ENCODE measurements at regions not wholly inside any gene's neighbourhood (a gene's known extent, or its start where the extent isn't known, plus 50 kb on each side); places are given as distances from the start of the nearest gene placed in this dataset.

DNA sequence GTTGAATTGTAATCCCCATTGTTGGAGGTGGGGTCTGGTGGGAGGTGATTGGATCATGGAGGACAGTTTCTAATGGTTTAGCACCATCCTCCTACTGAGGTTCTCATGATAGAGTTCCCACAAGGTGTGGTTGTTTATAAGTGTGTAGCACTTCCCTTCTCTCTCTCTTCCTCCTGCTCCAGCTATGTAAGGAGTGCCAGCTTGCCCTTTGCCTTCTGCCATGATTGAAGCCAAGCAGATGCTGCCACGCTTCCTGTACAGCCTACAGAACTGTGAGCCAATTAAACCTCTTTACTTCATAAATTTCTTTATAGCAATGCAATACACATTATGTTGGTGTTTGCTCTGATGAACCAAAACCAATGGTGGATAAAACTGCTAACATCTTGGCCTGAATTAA lies 238.2 kb downstream of the EFNB2 start:
- DNase-seq (ENCODE audit: low spot score), result no peak

DNA sequence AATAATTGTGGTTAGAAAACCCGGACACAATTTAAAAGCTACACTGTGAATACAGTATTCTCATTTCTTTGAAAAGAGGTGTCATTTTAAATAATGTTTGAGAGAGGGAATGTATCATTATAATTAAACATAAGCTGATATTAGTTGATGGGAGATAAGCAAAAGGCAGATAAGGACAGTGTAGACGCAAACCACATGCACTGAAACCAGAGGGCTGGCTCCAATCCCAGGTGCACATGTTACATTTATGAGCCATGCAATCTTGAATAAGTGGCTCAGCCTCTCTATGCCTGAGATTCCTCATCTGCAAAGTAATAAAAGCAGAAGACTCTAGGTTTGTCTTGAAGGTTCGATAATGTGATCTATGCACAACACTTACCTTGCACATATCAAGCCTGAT lies 238.7 kb downstream of the EFNB2 start:
- no peak for DNase-seq (ENCODE audit: low spot score)

DNA sequence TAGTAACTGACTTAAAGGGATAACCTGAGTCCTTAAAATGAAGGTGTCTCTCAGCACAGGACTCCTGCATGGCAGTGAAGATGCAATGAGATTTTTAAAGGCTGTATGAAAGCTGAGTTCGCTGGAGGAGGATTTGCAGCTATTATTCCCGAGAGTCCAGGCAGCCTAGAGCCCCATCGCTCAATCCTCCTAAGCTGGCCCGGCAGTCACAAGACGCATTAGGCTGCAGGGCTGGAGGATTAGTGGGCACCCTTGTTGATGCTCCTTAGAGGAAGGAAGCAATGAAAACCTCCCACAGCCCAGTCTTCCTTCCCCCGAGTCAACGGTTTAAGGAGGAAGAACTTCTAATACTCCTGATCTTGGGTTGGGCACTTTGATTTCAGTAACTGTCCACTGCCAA lies 239.5 kb downstream of the EFNB2 start:
- no peak for DNase-seq (ENCODE audit: low spot score)

DNA sequence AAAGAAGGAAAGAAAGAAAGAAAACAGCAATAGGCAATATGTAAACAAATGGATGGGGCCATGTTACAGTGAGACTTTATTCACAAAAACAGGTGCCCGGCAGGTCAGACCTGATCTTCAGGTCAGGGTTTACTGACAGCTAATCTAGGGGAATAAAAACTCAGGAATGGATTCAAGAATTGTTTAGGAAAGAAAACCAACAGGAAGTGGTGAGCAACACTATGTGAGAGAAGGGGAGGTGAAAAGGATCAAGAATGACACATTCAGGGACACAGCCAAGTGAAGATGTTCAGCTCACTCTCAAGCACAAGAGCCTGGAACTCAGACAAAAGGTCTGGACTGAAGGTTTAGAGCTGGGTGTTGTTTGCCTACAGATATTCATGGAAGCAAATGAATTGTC lies 244.5 kb downstream of the EFNB2 start:
- peak; percentile 72 for DNase-seq (ENCODE audit: low spot score)

DNA sequence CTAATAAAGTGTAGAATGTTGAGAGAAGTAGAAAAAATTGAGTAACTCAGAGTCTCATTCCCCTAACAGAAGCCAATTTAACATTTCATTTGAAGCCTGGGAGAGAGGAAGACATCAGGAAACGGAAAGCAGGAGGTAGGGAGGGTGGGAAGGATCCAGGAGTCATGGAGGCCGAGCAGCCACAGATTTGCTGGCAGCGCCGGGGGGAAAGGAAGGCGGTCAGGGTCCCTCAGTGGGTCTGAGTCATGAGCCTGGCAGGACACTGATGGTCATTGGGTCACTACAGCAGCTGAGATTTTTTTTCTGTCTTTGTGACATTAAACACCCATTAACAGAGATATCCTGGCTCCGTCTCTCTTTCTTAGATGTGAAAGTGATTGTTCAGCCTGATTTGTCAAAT lies 248.1 kb downstream of the EFNB2 start:
- DNase-seq (ENCODE audit: low spot score), result no peak

DNA sequence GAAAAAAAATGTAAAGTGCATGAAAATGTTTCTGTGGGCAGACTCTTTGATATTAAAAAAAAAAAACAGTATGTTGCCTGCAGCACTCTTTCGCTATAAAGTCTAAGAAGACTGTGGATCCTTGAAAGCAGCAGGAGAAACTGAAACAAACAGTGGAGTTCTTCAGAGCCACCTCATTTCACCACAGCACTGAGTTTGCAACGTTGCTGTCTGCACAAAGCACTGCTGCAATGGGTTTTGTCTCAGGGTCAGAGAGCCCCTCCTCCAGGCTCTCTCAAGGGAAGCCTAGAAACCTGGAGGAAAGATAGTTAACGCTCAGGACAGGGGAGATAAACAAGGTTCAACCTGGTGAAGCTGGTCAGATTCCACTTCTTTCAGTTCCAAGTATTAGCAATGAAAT lies 248.7 kb downstream of the EFNB2 start:
- DNase-seq (ENCODE audit: low spot score), result no peak

DNA sequence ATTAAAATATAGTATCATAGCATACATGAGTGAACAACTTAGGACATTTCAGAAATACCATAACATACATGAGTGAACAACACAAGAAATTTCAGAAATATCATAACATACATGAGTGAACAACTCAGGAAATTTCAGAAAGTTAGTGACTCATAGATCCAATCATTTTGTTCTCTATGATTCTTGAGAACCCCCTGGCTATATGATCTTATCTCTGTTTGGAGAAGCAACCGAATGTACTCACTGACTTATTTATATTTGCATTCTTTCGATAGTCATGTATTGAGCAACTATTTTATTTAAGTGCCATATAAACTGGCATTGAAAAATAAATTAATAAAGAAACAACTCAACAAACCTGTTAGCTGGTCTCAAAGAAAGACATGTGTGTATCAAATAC lies 251.1 kb downstream of the EFNB2 start:
- DNase-seq (ENCODE audit: low spot score), result no peak

DNA sequence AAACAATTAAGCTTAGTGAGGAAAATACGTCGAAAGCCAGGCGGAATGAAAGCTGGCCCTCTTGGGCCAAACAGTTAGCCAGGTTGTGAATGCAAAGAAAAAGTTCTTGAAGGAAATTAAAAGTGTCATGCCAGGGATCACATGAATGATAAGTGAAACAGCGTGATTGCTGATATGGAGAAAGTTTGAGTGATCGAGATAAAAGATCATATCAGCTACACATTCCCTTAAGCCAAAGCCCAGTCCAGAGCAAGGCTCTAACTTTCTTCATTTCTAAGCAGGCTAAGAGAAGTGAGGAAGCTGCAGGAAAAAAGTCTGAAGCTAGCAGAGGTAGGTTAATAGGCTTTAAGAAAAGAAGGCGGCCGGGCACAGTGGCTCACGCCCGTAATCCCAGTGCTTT lies 254.0 kb downstream of the EFNB2 start:
- no peak for DNase-seq (ENCODE audit: low spot score)

DNA sequence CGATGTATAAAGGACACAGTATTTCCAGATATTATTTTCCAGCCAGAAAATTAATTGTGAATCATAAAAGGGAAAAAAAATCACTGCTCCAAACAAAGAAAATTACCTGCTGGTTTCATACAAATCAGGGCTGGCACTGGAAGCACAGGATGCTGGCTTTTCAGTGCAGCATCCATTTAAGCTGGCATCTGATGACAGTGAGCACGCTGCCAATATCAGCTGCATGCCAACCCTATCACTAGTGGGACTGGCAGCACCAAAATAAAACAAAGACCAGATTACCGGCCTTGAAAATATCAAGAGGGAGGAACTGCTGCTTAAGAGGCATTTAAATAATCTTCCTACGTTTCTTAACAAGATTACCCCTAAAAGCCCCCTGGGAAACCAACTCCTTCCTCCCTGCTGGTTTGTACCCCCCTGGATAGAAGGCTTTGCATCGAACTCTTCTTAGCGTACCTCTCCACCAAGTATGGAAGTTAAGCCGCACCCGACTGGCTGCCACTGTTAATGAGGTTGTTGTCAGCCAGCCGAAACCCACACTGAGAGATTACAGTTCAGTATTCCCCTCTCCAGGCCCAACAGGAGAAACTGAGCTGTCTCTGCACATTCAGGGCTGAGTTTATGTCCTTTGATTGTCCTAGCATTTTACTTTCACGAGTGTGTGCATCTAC lies 257.8 kb downstream of the EFNB2 start:
- DNase-seq (ENCODE audit: low spot score), result no peak

DNA sequence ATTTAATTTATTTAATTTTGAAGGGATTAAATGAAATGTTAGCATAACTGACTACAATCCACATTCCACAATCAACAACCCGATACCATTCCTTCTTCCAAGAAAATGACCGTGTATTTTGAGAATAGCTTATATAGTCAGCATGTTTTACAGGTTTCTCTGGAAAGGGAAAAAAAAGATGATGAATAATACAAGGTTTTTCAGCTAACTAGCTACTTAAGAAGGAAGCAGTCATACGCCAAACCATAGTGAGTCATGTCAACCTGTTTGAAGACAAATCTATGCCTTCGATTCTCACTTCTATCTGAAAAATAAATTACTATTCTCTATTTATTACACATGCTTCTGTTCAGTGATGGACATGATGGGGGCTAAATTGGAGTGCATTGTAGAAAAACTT lies 258.6 kb downstream of the EFNB2 start:
- no peak for DNase-seq (ENCODE audit: low spot score)

DNA sequence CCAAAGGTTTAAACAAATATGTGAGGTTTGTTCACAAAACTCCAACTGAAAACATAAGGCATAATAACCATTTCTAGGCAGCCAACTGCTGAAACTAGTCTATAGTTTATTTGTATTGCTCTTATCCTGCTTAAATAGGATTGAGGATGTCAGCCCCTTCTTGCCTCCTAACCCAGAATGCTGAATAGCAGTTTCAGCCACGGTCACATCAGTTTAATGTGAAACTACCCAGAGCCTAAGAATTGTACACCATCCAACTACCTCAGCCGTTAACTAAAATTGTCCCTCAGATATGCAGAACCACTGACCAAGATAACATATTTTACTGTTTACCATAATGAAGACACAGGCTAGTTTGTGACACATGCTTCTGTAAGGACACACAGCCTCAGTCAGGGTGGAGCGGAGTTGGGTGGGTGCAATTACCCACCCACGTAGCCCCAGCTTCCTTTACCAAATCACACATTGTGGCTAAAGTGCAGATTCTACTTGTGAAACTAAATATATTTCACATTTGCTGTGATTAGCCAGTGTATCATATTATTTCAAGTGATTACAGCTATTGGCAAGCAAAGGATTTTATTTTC lies 259.9 kb downstream of the EFNB2 start:
- DNase-seq (ENCODE audit: low spot score), result no peak

DNA sequence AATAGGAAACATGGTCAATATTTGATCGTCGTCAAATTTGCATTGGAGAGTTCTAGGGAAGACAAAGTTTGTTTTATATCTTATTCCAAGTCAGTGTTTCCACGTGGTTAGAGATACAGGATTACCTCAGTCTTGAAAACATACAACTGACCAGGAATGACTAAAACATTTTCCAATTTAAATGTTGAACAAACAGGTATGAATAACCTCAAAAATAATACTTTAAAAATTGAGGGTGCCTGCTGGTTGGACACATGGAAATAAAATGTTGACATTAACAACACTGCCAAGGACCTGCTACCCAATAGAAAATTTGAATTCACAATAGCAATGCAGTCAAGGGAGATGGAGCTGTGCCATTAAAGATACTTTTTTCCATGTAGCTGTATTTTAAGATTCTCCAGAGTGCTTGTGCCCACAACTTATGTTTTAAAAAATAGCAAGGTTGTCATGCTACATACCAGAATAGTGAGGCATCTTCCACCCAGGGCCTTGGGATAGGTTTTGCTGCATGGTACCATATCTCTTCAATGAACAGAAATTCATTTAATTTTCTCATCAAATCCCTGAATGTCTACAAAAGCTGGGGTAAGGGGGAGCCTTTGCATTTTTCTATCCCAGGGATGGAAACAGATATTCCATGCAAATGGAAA lies 260.8 kb downstream of the EFNB2 start:
- DNase-seq (ENCODE audit: low spot score), result peak; percentile 29

DNA sequence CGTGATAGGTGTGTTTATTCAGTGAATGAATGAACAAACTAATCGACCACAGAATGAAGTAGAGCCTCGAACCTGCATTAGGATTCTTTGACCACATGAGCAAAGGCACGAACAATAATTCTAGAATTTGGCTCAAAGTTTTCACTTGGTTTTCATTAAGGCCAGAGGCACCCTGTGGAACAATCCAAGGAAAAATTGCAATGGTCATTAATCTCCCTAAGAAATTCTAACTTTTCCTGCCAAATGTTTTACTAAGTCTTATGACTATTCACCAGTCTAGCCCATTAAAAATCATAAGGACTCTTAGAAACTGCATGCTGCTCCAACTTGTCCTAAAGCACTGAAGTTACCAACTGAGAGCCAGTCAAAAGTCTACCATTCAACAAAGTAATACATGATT lies 271.7 kb downstream of the EFNB2 start:
- DNase-seq (ENCODE audit: low spot score), result no peak

DNA sequence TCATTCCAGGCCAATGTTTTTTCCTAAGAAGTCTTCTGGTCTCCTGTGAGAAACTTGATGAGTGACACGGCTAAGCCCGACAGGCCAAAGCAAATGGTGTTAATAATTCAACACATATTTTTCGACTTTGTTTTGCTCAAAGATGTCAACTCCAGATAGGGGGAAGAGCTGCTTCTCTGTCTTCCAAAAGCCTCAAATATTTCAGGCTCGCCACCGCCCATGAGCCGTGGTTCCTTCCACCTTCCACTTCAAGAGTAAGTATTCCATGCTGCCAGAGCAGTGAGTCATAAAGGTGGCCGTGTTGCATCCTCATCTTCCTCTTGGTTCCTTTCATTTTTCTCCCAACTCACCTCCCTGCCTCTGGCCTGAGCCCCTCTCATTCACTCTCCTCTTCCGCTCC lies 272.6 kb downstream of the EFNB2 start:
- no peak for DNase-seq (ENCODE audit: low spot score)

DNA sequence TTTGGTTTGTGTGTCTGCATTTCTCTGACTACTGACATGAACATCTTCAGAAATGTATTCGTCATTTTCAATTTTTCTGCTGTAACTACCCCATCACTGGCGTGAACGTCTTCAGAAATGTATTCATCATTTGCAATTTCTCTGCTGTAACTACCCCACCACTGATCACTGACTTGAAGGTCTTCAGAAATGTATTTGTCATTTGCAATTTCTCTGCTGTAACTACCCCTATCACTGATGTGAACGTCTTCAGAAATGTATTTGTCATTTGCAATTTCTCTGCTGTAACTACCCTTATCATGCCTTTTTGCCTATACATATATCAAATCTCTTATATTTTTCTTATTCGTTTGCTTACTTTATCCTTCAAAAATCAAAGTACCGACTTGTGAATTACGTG lies 274.0 kb downstream of the EFNB2 start:
- DNase-seq (ENCODE audit: low spot score), result no peak

DNA sequence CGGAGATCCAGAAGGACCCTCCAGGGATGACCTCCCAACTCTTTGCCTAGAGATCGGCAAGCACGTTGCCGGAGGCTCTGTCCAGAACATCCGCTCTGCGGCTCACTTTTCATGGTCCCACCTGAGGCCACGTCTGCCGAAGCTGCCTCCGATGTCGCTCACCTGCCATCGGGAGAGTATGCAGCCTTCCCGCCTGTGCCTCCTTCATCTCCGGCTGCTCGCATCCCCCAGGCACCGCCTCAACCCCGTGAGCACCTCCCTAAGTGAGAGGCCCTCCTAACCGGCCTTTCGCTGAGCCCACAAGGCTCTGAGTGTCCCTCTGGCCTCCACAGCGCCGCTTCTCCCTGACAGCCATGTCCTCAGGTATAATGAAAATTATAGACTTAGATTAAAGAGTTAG lies 275.1 kb downstream of the EFNB2 start:
- no peak for DNase-seq (ENCODE audit: low spot score)

DNA sequence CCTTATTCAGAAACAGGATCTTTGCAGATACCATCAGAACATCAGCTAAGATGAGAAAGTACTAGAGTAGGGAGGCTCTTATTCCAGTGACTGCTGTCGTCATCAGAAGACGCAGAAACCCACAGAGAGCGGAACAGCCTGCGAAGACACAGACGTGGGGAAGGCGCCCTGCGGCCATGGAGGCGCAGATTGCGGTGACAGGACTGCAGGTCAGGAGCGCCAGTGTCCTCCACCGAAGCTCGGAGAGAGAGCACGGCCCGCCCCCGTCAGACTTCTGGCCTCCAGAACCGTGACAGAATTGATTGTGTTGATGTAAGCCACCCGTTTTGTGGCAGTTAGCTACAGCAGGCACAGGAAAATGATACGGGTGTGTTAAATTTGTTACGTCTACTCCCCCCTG lies 275.5 kb downstream of the EFNB2 start:
- no peak for DNase-seq (ENCODE audit: low spot score)

DNA sequence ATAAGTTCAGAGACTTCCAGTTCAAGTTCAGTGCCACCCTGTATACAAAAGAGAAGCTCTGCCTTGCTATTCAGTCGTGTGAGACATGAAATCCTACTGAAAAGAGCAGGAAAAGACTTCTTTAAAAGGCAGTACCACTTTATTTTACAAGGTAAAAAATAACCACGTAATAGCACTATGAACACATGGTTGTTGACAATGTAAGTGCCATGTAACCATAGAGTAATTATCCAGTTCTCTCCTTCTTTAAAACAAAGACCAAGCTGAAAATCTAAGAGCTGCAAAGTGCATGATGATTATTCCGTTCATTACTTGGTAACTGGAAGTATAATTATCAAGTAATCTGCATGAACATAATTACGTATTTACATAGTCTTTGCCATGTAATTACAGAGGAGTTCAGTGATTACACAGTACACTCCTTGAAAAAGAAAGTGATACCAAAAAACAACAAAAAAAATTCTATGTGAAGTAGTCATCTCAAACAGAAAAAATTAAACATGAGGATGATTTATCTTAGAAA lies 288.7 kb downstream of the EFNB2 start:
- no peak for DNase-seq (ENCODE audit: low spot score)

DNA sequence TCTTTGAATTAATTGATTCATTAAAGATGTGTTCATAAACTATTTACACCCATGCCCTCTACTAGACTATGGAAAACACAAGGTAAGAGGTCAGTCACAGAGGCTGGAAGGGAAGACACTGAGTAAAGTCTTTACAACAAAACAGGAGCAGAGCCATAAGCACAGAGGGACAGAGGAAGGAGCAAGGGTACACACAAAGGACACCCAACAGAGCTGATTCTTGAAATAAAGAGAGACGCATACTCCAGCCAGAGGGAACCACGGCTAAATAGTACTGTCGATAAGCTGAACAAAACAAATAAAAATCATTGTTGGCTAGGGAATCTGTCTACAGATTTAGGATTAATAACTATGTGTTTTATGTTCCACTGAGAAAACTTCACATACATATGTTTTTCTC lies 289.2 kb downstream of the EFNB2 start:
- DNase-seq (ENCODE audit: low spot score), result no peak

DNA sequence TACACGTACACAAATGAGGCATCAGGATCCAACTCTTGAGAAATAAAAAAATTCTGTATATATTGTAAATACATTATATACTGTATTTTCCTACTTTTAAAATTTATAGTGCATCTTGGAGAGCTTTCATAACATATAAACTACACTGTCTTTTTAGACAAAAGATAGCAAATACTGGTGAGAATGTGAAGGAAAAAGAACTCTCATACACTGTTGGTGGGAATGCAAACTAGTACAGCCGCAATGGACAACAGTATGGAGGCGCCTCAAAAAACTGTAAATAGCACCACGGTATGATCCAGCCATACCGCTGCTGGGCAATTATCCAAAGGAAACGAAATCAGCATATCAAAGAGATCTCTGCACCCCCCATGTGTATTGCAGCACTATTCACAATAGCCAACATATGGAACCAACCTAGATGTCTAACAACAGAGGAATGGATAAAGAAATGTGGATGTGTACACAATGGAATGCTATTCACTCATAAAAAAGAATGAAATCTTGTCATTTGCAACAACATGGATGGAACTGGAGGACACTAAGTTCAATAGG lies 292.4 kb downstream of the EFNB2 start:
- DNase-seq (ENCODE audit: low spot score), result no peak

DNA sequence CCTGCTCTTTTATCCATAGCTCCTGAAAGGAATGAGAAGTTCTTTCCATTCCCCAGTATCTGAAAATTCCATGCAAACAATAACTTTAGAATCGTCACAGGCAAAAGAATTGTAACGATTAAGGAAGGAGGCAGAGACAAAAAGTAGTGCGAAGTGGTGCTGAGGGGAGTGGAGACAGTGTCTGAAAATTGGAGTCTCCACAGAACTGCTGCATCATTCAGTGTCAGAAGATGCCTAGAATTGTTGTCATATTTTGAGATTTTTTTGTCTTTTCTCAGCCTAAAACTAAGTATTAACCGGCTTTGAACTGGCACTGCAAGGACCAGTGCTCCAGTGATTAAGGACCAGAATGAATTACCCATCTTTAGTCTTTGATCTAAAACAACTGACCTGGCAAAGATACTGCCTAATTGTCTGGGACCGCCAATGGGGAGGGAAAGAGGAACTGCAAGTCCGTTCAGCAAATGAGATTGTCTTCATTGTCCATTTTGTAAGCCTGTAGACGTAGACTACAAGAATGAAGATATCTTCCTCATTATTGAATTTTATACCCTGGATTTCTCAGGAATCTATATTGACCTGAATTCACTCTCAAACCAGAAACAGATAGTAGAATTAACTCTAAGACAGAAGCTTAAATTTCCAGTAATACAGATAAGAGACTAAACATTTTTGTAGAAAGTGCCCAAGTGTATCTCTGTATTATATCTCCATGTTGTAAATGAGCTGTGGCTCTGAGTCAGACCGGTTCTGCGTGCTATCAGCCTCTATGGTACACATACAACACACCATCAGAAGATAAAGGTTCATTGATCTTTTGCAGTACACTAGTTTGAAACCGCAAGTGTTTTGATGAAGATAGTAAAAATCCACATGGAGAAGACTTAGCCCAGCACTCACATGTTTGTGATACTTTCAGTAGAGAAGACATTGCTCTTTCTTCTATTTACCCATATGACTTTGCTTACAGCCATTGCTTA lies 293.2 kb downstream of the EFNB2 start:
- peak; percentile 6 for DNase-seq (ENCODE audit: low spot score)

DNA sequence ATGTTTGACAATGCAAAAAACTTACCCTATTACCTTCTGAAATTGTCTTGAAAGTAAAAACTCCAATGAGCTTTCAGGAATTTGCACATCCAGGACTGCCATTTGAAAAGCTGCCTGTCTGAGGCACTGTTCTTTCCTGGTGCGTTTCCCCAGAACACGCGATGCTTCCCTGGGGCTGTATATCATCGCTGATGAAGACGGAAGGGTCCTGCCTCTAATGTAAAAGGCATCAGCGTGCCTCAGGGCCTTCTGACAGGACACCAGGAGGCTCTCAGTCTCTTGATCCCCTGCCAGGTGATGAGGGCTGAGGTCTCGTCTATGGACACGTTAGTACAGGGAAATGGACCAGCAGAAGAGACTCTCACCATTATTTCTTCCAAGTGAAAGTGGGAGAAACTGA lies 296.8 kb downstream of the EFNB2 start:
- no peak for DNase-seq (ENCODE audit: low spot score)

Measured in AG08395 (cell line).